Activated CD4-positive, alpha-beta T cell treated with anti-CD3 and anti-CD28 coated beads for 24 hours (primary cell): ENCODE measurements at regions not wholly inside any gene's neighbourhood (a gene's known extent, or its start where the extent isn't known, plus 50 kb on each side); places are given as distances from the start of the nearest gene placed in this dataset.

Experiments used
- DNase-seq, 2 donors: peaks; one replicate each; pipeline ENCODE4 v3.0.0-alpha.2; 2020; ENCODE audit warnings: low read depth in 2 of 2

DNA sequence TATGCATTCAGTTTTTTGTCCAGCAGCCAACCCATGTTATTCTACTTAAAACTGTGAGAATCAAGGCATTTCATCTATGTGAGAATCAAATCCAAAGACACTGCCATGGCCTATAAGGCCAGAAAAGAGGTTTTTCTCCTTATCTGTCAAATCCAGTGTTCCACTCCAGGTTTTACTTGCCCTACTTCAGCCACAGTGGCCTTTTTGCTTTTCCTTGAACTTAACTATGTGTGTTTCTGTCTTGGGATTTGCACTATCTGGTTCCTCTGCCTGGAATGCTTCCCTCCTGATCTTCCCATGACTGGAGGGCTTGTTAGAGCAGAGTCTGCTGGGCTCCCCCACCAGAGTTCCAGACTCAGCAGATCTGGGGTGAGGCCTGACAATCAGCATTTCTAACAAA is 113.1 kb upstream of the DOK5 start:
- no peak for DNase-seq

DNA sequence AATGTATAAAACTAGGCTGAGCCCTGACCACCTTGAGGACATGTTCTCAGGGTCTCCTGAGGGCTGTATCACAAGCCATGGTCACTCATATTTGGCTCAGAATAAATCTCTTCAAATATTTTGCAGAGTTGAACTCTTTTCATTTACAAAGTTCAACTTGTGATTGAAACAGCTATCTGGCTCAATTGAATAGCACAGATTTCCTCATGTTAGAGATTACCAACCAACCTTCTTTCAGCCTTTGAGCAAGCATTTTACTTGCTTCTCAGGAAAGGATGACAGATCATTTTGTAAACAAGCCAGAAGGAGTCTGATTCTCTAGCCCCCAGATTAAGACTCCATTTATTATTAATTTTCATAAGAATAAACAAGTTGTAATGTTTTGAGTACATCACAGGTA is 111.0 kb upstream of the DOK5 start:
- no peak for DNase-seq

- DNase-seq = no peak
These were observed 110.5 kb upstream of the DOK5 start for GRCh38 chr20:54364919-54365318.

DNA sequence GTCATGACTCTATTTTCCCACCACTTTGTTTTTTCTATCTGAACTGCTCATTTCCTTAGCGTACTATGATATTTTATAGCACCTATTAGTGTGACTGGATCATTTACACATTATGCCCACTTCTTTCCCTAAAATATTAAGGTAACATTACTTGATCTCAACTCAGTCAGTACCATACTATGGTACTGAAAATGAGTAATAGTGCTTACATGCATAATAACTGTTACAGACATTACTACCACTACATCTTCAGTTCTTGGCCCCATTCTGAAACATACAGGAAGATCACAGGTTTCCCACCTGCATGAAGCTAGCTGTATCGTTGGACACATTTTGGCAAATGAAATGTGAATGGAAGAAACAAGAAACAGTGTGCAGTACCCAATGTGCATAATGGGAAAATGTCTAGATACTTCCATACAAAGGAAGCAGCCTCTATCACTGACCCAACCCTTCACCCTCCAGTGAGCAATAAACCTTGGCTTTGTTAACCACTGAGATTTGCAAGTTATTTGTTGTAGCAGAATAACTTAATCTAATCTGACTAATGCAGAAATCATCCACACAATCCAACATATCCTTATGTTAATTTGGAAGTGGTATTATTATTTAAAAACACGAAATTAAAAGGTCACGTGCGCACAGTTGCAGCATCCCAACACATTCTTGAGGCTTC is 108.6 kb upstream of the DOK5 start:
- DNase-seq = no peak

- DNase-seq = no peak
These were observed 106.8 kb upstream of the DOK5 start for GRCh38 chr20:54368570-54368969.

DNA sequence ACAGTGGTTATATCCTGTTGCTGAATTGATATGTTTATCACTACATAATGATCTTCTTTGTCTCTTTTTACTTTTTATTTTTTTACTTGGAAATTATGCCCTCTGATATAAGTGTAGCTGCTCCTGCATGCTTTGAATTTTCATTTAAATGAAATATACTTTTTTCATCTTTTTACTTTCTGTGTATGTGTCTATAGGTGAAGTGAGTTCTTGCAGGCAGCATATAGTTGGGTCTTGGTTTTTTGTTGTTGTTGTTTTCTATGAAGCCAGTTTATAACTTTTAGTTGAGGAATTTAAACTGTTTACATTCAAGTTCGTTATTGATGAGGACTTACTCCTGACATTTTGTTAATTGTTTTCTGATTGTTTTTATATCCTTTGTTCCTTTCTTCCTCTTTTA is 103.1 kb upstream of the DOK5 start:
- no peak for DNase-seq

DNA sequence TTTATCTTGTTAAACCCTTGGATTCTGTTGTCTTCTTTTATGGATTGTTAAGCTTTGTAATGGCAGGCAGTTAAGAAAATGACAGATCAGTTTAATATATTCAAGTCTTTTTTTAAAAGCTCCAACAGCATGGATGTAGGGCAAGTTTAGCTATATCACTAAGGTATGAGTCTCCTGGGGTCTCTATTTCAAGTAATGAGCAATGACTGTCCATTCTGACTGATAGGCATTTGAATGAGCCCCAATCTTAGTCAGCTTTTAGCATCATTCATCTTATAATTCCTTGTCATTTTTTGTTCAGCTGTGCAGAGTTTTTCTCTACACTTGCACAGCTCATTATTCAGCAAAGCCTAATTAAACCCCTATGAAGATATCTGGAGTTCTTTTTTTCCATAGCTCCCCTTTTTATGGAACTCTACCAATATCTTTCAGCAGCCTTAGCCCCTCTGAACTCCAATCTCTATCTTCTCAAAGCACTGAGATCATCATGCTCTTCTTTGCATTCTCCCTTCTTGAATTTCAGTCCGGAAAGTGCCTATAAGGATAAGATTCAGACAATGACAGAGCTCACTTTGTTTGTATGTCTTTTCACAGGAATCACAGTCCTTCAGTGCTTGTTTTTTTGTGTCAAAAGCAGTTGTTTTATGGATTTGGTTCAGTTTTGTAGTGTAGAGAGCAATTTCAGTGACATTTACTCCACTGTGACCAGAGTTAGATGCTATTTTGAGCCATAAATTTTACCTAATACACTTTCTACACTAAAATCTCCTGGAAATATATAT is 97.2 kb upstream of the DOK5 start:
- no peak for DNase-seq

GRCh38 chr20:54379893-54380584 is 95.4 kb upstream of the DOK5 start:
- DNase-seq = no peak

DNA sequence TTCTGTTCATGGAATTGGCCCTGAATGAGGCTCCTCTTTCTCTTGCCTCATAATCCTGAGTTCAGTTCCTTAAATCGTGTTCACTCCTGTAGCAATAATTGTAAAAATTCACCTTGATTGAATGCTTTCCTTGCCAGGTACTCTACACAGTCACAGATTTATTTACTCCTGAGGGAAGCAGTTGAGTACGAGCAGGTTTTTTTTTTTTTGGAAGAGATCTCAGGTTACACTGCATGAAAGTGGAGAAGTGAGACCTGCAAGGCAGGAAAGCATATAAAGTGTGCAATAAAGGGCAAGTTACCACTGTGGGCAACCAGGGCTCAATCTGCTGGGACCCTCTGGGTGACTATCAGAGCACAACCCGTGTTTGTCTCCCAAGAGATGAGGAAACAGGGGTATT is 93.0 kb upstream of the DOK5 start:
- DNase-seq = no peak

DNA sequence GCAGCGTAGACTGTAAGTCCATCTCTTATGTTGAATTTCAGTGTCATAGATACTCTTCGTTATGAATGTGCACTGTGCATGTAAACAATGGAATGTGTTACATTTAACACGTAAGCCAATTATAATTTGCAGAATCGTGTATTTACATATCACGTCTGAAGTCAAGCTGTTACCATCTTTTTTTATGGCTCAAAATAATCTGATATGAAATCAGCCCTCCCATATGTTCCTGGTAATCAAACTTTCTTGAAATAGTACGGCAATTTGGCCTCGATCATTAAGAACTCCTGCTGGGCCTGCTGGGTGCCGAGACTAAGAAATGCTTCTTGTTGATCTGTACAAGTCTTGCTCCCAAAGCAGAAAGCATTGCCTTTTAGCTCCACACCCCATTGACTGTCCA is 89.6 kb upstream of the DOK5 start:
- no peak for DNase-seq

DNA sequence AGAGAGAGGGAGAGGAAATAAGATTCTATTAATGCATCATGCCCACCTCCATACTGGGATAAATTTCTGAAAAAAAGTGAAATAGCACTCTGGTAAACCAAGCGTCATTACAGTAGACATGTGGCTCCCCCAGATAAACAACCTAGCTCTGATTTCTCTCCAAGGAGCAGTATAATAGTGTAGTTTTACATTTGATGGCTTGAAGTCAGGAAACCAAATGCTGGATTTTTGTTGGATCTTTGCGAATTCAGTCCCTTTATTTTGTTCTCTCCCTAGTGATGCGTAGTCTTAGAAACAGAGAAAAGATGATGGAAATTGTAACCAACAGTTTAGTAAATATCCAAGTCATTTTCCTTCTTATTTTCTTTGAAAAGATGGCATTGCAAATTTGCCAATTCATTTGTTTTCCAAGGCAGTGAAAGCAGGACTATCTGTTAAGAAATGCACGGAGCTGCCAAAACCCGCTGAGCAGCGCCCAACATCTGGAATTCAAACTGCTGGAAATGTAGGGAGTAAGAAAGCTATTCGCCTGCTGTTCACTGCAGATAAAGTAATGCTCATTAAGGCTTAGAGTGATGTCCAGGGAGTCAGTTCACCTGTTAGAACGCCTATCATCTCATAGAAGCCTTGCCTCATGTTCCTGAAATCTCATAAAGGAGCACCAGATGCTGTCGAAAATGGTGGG is 85.7 kb upstream of the DOK5 start:
- no peak for DNase-seq

- DNase-seq = no peak
These were observed 77.9 kb upstream of the DOK5 start for GRCh38 chr20:54397292-54398140.

DNA sequence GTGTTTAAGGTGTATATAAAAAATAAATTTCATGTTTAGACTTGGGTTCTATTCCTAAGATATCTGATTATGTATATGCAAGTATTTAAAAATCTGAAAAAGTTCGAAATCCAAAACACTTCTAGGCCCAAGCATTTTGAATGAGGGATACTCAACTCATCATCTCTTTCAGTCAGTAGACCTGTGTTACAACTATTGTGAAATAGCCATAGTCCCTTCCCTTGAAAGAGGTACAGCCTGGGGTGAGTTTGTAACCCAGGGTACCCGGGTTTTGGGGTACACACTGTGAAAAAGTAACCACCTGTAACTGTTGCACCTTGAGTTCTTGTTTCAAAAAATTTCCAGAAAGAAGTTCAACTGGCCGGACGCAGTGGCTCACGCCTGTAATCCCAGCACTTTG is 76.6 kb upstream of the DOK5 start:
- DNase-seq = no peak

GRCh38 chr20:54405540-54405939 is 69.9 kb upstream of the DOK5 start:
- no peak for DNase-seq

- no peak for DNase-seq
These were observed 67.9 kb upstream of the DOK5 start for GRCh38 chr20:54407459-54407858.

- no peak for DNase-seq
These were observed 59.4 kb upstream of the DOK5 start for GRCh38 chr20:54415967-54416366.

- no peak for DNase-seq
These were observed 58.6 kb upstream of the DOK5 start for GRCh38 chr20:54416770-54417169.

DNA sequence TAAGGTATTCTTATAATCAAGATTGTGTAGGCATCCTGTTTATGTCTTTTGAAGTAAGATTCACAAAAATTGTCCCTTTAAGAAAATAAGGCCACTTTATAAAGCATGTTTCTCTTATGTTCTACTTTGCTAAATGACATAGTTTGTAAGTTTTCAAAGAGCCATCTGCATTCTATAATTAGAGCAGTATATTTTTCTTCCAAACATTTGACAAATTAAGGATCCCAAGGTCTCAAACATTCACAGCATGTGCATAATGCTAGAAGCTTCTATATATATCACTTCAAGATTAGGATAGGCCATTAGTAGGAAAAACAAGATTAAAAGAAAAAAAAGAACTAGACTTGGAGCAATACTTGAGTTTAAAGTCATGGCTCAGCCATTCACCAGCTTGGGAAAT is 55.9 kb upstream of the DOK5 start:
- DNase-seq = no peak
